Peyer's patch (tissue), 4 donors: ENCODE measurements at regions not wholly inside any gene's neighbourhood (a gene's known extent, or its start where the extent isn't known, plus 50 kb on each side); places are given as distances from the start of the nearest gene placed in this dataset.

Source experiments
- DNase-seq, 3 donors: peaks; one replicate each; pipeline ENCODE4 v3.0.0-alpha.2; 2017 to 2019
- H3K27ac ChIP-seq, 4 donors: fragments of 200-600 bp; sonication (generic); one replicate each; pipeline ENCODE4 v1.5.1; 2016 to 2019
- H3K27me3 ChIP-seq, 2 donors: fragments of 200-600 bp; sonication (generic); one replicate each; pipeline ENCODE4 v1.5.1; 2019
- H3K36me3 ChIP-seq, 3 donors: fragments of 200-600 bp; sonication (generic); one replicate each; pipeline ENCODE4 v1.5.1; 2016 to 2019
- H3K4me1 ChIP-seq, 4 donors: fragments of 200-600 bp; sonication (generic); one replicate each; pipeline ENCODE4 v1.5.1; 2016 to 2019
- H3K4me3 ChIP-seq, 4 donors: fragments of 200-600 bp; sonication (generic); 1 replicate in 3 of 4; 2 replicates in 1 of 4; pipeline ENCODE4 v1.5.1; 2016 to 2019; ENCODE audit warnings: mild to moderate bottlenecking in 1 of 4
- H3K9me3 ChIP-seq, 4 donors: fragments of 200-600 bp; sonication (generic); one replicate each; pipeline ENCODE4 v1.5.1; 2016 to 2019; ENCODE audit warnings: mild to moderate bottlenecking in 1 of 4
- CTCF ChIP-seq, 6 experiments: fragments of 450-650 bp in 4 of 6; fragments of 200-600 bp in 2 of 6; sonication (generic) in 1 of 6; IDR thresholded peaks; one replicate each; pipeline ENCODE4 v1.5.1; 2017 to 2019; ENCODE audit warnings: antibody characterized with exemption in 6 of 6, mild to moderate bottlenecking in 3 of 6, moderate library complexity in 1 of 6
- POLR2A ChIP-seq, 2 donors: fragments of 450-650 bp; IDR thresholded peaks; one replicate each; pipeline ENCODE4 v1.5.1; 2017; ENCODE audit warnings: antibody characterized with exemption in 2 of 2, mild to moderate bottlenecking in 2 of 2, moderate library complexity in 2 of 2

GRCh38 chr7:22001345-22002004 lies 55.8 kb upstream of the CDCA7L start:
- TF ChIP-seq POLR2A (IDR thresholded peaks at IDR 0.05) (no peak), CTCF (IDR thresholded peaks at IDR 0.05) (peak; percentile 58 to 89 (median 78))
- DNase-seq: no peak
- no peaks in the 10 kb centered on the region for H3K27me3 ChIP-seq
- H3K27ac ChIP-seq: no peak overlapping the region
- H3K36me3 ChIP-seq: no peaks in the 10 kb centered on the region
- H3K4me1 ChIP-seq: peaks cover 0 to 3% (median 0%) of the 10 kb centered on the region in 4 donors
- no peaks in the 10 kb centered on the region for H3K9me3 ChIP-seq
- no peak overlapping the region for H3K4me3 ChIP-seq

- DNase-seq: no peak
- no peaks in the 10 kb centered on the region for H3K36me3 ChIP-seq
- no peaks in the 10 kb centered on the region for H3K27me3 ChIP-seq
- no peak overlapping the region for H3K4me3 ChIP-seq
- H3K27ac ChIP-seq: no peak overlapping the region
- TF ChIP-seq POLR2A (IDR thresholded peaks at IDR 0.05): no peak
- no peak for TF ChIP-seq CTCF (IDR thresholded peaks at IDR 0.05)
- peaks cover 0 to 3% (median 0%) of the 10 kb centered on the region in 4 donors for H3K4me1 ChIP-seq
- no peaks in the 10 kb centered on the region for H3K9me3 ChIP-seq
Measured at GRCh38 chr7:21999896-22000295, 54.2 kb upstream of the CDCA7L start.

GRCh38 chr7:21996641-21997040 lies 50.9 kb upstream of the CDCA7L start:
- Histone ChIP-seq H3K36me3 (no peaks in the 10 kb centered on the region), H3K4me3 (no peak overlapping the region), H3K9me3 (no peaks in the 10 kb centered on the region), H3K27ac (no peak overlapping the region), H3K27me3 (no peaks in the 10 kb centered on the region), H3K4me1 (peaks cover 0 to 3% (median 0%) of the 10 kb centered on the region in 4 donors)
- TF ChIP-seq POLR2A (IDR thresholded peaks at IDR 0.05): no peak
- TF ChIP-seq CTCF (IDR thresholded peaks at IDR 0.05): no peak
- DNase-seq: no peak
